ENCODE measurements at regions not wholly inside any gene's neighbourhood (a gene's known extent, or its start where the extent isn't known, plus 50 kb on each side); places are given as distances from the start of the nearest gene placed in this dataset.

DNA sequence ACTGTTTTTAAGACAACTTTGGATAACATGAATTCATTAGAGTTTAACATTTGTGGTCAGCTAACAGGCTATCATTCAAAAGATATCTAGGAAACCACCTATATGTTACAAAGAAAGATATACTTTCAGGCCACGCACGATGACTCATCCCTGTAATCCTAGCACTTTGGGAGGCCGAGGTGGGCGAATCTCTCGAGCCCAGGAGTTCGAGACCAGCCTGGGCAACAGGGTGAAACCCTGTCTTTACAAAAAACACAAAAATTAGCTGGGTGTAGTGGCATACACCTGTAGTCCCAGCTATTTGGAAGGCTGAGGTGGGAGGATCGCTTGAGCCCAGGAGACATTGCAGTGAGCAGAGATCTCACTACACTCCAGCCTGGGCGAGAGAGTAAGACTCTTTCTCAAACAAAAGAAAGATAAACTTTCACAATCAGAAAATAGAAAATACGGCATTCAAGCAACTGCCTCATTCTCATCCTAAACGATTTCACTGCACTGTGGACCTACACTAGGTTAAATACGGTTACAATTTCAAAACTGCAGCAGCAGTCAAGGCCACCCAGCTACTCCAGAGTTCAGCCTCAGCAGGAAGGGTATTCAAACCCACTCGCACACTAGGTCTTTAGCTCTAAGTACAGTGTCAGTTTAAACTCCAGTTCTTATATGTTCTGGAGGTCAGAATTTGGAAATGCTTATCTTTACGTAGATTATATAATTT, 250.0 kb upstream of the SLC39A10 start:
- TF ChIP-seq, protein P1, sequence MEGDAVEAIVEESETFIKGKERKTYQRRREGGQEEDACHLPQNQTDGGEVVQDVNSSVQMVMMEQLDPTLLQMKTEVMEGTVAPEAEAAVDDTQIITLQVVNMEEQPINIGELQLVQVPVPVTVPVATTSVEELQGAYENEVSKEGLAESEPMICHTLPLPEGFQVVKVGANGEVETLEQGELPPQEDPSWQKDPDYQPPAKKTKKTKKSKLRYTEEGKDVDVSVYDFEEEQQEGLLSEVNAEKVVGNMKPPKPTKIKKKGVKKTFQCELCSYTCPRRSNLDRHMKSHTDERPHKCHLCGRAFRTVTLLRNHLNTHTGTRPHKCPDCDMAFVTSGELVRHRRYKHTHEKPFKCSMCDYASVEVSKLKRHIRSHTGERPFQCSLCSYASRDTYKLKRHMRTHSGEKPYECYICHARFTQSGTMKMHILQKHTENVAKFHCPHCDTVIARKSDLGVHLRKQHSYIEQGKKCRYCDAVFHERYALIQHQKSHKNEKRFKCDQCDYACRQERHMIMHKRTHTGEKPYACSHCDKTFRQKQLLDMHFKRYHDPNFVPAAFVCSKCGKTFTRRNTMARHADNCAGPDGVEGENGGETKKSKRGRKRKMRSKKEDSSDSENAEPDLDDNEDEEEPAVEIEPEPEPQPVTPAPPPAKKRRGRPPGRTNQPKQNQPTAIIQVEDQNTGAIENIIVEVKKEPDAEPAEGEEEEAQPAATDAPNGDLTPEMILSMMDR (IDR thresholded peaks at IDR 0.05; ENCODE audit: insufficient read depth, low read depth, low read length) = no peak
- no peak for TF ChIP-seq EZH2 (IDR thresholded peaks at IDR 0.05; ENCODE audit: insufficient read depth, low read length)
